GM12892 (cell line): ENCODE measurements at regions not wholly inside any gene's neighbourhood (a gene's known extent, or its start where the extent isn't known, plus 50 kb on each side); places are given as distances from the start of the nearest gene placed in this dataset.

ENCODE experiments used
- DNase-seq: peaks from one replicate; pipeline ENCODE4 v3.0.0; 2011; ENCODE audit not compliant: insufficient read length
- FAIRE-seq: peaks from 2 replicates; lab custom pipeline; 2011; peaks lifted over from hg19 to GRCh38; lab: Jason Lieb, UNC
- POLR2A ChIP-seq: IDR thresholded peaks from 2 replicates; pipeline ENCODE4 v1.6.1; 2011; ENCODE audit warnings: low read depth, low read length, control low read depth
- POLR2AphosphoS5 ChIP-seq: IDR thresholded peaks from 2 replicates; pipeline ENCODE4 v1.6.1; 2011; ENCODE audit warnings: low read depth, low read length, control low read depth
- TAF1 ChIP-seq: IDR thresholded peaks from 2 replicates; pipeline ENCODE4 v1.6.1; 2011; ENCODE audit warnings: low read depth, mild to moderate bottlenecking, control low read depth, low read length, borderline replicate concordance

DNA sequence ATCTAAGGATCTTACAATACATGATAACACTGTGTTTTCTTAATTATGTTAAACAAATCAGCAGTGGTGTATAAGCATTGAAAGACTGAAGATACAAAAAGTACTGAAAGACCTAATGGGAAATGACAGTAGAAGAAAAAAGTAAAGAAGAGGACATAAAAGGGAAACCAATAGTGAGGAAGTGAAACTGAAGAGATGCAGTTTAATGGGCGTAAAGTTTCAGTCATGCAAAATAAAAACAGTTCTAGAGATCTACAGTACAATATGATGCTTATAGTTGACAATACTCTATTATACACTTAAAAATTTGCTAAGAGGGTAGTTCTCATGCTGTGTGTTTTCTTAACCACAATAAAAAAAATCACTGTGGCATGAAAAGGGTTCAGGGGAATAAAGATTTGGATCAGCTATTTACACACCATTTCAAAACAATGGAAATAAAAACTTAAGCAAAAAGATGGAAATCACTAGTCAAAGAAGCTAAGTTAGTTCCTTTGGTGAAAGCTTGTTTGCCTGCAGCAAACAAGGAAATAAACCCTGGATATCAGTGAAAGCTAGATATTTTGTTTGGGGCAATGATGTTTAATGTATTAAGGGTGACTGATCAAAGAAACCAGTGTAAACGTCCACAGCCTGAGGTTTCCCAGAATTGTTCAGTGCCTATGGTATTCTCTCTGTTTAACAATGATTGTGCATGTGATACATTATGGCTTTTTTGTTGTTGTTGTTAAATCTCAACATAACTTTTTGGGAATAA, 1160.8 kb upstream of the ADGRL2 start:
- FAIRE-seq = no peak
- TF ChIP-seq POLR2A (no peak), TAF1 (no peak), POLR2AphosphoS5 (no peak)
- no peak for DNase-seq

DNA sequence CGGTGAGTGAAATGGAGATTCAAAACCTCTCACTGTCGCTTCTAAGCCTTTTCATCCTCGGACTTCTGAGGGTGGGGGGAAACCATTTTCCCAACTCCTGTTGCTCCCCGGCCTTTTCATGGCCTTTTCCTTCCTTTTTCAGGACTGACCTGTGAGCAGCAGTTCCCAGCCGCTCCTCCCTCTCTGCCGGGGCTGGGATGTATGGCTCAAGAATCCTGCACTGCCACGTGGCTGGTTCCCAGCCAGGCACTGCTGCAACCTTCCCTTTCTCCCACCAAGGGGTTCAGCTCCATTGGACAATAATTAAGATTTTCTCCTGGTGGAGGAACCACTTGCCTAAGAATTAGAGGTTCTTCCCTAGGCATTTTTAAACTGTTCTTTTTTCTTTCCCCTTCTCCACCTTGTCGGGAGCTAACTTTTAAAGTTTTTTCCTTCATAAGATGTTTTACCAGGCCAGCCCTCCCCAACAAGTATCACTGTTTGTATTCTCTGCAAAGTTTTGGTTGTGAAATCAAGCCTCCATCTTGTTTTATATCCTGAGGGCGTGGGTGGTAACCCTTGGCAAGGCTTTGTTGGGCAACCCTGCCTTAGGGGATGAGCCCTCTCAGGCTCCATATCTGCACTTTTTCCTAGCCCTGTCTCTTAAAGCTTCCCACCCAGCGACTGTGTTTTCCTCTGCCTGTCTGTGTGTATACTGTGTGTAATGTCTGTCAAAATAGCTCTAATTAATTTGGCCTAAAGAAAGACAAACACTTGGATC, 1166.6 kb upstream of the ADGRL2 start:
- FAIRE-seq (no peak), DNase-seq (no peak)
- TF ChIP-seq TAF1 (no peak), POLR2AphosphoS5 (no peak), POLR2A (no peak)

DNA sequence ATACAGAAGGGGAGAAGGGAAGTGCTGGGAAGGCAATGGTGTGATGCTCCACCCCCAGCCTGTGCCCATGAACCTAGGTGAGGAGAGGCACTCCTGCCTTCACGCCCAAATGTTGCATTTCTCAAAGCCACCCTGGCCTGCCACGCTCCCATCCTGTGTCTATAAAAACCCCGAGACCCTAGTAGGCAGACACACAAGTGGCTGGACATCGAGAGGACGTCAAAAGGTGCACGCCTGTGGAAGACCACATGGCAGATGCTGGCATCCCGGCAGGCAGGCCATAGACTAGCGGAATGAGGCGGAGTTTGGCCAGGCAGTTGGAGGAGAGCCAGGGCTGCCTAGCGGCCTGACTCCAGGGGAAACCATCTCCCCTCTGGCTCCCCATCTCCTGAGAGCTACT, 1168.5 kb upstream of the ADGRL2 start:
- FAIRE-seq = no peak
- TF ChIP-seq POLR2A = no peak
- TF ChIP-seq TAF1 = no peak
- TF ChIP-seq POLR2AphosphoS5 = no peak
- DNase-seq = no peak

DNA sequence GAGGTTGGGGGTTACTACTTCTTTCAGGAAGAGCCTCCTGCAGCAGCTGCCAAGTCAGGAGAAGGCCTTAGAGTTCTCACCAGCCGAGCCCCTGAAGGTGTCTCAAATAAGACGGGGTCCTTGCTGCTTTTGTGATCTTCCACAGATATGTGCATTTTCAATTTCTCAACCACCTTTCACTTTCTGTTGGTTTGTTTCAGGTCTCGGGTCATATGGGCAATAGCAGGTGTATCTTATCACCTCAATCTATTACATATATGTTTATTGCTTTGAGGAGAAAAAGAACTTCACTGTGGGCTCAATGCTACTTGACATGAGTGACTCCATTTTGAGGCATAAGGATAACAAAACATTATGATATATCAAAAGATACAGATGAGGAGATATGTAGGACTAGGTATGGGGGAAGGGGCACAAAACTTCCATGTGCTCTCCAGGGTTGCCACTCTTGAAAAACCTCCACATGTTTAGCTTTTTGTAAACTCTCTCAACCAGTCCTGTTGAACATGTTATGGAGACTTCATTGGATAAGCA, 1171.4 kb upstream of the ADGRL2 start:
- DNase-seq (no peak), FAIRE-seq (no peak)
- TF ChIP-seq POLR2A = no peak
- no peak for TF ChIP-seq TAF1
- no peak for TF ChIP-seq POLR2AphosphoS5

DNA sequence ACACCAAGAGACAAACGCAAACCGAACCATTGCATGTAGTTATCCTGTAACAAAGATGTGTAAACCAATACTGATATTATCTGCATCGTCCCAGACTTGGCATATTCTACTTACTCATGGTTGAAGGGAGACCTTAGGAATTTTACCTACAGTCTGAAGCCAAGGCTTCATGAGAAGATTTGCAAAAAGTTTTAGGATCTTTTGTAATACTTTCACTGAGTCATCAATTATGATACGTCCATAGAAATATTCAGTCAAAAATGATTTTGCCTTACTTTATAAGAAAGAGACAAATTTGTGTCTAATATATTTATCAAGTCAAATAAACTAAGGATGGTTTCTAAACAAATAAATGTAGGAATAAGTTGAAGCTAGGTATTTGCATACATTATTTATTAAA, 1176.1 kb upstream of the ADGRL2 start:
- FAIRE-seq (no peak), DNase-seq (no peak)
- no peak for TF ChIP-seq TAF1
- no peak for TF ChIP-seq POLR2AphosphoS5
- no peak for TF ChIP-seq POLR2A

DNA sequence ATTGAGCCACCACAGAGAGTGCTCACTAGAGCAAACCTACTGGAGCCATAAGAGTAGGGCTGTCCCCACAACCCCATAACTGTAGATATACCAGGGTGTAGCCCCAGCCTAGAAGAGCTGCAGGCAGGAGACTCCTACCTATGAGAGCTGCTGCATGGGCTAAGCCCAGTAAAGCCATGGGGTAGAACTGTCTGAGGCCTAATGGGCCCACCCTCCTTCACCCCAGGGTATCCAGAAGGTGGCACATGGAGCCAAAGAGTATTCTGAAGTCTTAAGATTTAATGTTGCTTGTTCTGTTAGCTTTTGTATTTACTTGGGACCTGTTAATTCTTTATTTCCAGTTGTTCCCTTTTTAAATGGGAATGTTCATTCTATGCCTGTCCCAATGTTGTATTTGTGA, 1193.7 kb upstream of the ADGRL2 start:
- DNase-seq (no peak), FAIRE-seq (no peak)
- TF ChIP-seq TAF1 (no peak), POLR2AphosphoS5 (no peak), POLR2A (no peak)

DNA sequence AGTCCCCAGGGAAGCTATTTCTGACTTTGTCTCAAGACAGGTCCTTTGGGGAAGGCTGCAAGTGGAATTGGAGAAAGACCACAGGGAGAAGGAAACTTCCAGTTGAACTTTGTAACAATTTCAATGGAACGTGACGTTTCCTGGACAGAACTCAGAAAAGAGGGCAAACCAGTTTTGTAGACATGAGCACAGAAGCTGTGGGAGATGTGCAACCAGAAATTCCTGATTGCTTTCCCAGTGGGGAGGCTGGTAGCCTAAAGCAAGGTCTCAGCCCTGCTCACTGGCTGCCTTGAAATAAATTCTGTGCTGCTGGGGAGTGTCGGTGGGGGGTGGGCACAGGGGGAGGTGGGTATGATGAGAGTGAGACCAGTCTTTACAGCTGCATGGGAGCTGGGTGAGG, 1206.7 kb upstream of the ADGRL2 start:
- no peak for FAIRE-seq
- TF ChIP-seq TAF1 = no peak
- TF ChIP-seq POLR2A = no peak
- TF ChIP-seq POLR2AphosphoS5 = no peak
- DNase-seq = no peak

DNA sequence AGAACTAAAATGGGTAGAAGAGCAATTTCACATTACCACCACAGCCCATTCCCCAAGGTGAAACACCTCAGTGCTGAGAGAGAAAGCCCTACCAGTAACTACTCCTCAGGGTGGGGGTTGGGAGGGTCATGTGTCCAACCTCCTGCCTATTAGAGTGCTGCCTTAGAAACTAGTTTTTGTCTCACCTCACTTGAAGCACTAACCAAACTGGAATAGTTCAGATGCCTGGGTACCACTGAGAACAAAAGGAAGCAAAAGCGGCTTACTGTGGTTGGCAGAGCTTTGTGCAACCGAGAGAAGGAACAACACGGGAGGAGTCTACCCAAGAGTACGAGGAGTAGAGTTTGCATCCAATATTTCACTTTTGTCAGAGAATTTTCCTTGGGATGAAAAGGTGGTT, 1207.5 kb upstream of the ADGRL2 start:
- no peak for TF ChIP-seq POLR2AphosphoS5
- no peak for TF ChIP-seq POLR2A
- no peak for FAIRE-seq

DNA sequence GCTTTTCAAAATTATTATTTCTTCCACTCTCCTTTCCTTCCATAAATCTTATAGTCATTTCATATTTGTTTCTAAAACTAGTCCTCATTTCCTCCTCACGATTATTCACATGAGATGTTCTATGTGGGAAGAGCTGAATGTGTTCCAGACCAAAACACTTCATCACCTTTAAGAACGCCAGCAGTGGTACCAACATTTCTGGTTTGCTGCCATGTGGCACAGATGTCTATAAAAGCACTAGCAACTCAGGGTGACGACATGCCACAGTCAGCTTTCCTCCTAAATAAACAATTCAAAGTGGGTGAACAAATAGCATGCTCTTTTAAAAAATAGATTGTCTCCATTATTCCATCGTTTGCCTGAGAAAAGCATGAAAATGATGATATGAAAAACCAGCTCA, 1217.8 kb upstream of the ADGRL2 start:
- FAIRE-seq (no peak), DNase-seq (no peak)
- TF ChIP-seq POLR2AphosphoS5 (no peak), TAF1 (no peak), POLR2A (no peak)

More for the DNA sequence above, 1207.5 kb upstream of the ADGRL2 start:
- DNase-seq = no peak

DNA sequence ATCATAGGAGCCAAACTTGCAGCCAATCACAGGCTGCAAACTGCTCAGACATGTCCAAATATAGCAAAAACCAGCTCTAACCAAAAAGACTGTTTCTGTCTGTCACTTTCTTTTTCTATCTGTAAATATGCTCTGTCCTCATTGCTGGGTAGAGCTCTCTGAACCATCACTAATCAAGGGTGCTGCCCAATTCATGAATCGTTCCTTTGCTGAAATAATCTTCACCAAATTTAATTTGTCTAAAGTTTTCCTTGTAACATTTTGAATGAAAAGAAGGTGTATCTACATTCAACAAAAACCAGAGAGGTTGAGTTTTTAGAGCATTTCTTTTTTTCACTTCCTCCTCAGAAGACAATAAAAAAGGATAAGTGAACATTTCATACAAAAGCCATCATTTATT, 1221.7 kb upstream of the ADGRL2 start:
- TF ChIP-seq TAF1 (no peak), POLR2AphosphoS5 (no peak), POLR2A (no peak)
- no peak for DNase-seq
- FAIRE-seq = no peak

DNA sequence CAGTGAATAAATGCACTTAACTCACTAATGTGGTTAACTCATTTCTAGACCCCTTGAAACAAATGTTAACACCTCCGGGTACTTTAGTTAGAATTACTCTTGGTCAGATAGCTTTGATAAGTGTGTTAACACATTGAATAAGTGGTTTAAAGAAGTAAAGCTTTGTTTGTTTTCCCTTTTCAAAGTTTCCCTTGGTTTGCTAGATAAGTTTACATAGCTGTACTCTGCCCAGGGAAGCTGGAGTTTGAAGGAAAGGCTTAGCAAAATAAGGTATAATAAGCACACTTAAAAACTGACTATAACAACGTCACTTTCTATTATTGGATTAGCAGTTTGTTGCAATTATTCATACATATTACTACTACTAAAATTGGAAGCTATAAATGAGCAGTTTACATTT, 1233.9 kb upstream of the ADGRL2 start:
- DNase-seq (no peak), FAIRE-seq (no peak)
- TF ChIP-seq TAF1 (no peak), POLR2A (no peak), POLR2AphosphoS5 (no peak)

DNA sequence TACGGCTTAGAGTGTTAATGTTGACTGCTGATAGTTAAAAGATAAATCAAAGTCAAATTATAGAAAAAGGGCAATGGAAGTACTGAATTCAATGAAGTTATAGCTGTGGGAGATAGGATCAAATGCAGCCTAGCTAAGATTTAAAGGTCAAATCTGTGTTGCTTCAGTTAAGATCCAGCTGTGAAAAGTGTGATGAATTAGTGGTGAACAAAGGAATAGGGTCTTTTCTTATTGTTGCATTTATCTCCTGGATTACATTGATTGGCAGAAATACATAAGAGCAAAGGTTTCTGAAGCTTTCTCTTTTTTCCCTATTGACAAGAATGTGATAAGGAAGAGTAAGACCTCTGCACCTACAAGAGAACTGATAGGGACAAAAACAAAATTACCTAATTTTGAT, 1234.6 kb upstream of the ADGRL2 start:
- no peak for FAIRE-seq
- TF ChIP-seq POLR2AphosphoS5 (no peak), POLR2A (no peak), TAF1 (no peak)
- no peak for DNase-seq

DNA sequence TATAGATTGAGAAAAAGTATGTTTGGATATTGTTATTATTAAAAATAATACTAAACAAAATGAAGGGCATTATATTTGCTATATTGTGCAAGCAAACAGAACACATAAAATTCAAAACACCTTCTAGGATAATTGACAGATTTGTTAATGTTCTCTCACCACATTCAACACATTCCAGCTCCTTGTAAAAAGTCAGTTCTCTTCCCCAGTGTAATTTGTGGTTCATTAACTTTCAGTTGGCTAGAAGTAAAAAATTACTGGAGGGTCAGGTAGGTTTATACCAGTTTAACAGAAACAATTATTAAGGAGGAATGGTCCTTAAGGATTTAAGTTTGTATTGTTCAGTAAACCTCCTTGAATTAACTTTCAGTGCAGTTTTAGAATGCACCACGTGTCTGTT, 1235.3 kb upstream of the ADGRL2 start:
- FAIRE-seq (no peak), DNase-seq (no peak)
- no peak for TF ChIP-seq TAF1
- no peak for TF ChIP-seq POLR2AphosphoS5
- no peak for TF ChIP-seq POLR2A
